GM19455 (cell line): ENCODE measurements at regions not wholly inside any gene's neighbourhood (a gene's known extent, or its start where the extent isn't known, plus 50 kb on each side); places are given as distances from the start of the nearest gene placed in this dataset.
"Not testable (repeated sequence)": the region's sequence is repeated elsewhere in the genome, so short reads cannot be mapped to it uniquely, and the experiment has no call there.

Source experiments
- ATAC-seq: cut with Tn5 transposase; IDR thresholded peaks from one replicate; pipeline ENCODE4 v1.9.1; 2021; ENCODE audit not compliant: unreplicated experiment

- no peak for ATAC-seq
Measured at GRCh38 chr15:95162967-95163531, 931.7 kb downstream of the MCTP2 start.

DNA sequence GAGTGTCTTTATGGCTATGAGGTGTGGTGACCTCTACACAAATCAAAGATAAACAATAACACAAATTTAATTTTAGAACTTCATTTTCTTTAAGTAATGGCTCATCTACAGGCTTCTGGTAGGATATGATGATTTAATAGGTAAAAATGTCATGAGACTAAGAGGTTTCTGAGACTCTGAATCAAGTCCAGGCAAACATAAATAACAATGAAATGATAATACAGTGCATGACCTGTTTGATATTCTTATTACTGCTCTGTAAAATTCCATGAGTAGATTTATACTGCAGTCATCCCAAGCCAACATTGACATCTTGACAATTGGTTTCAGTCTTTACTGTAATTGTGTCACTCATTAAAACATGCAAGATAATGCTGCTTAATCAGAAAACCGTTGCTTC, 936.8 kb downstream of the MCTP2 start:
- ATAC-seq = no peak

- ATAC-seq = no peak
Measured at GRCh38 chr15:95168951-95169431, 937.6 kb downstream of the MCTP2 start.

GRCh38 chr15:95169541-95170459, 938.4 kb downstream of the MCTP2 start:
- no peak for ATAC-seq

GRCh38 chr15:95170561-95171380, 939.4 kb downstream of the MCTP2 start:
- no peak for ATAC-seq

DNA sequence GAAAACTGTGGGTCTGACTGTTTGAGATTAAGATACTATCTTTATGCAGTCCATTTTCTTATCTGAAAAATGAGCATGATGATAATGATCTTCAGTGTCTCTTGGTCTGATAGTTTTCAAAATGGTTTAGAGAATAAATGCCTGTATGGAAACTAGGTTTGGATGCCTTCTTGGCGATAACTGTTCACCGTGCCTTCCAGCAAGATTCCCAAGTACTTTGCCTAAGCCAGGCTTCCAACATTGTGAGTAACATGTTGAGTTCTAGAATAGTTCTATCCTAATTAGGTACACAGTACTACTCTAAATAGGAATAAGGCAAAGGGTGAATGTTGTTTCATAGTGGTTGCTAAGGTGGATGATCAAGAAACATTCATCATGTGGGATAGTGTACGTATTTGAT, 940.2 kb downstream of the MCTP2 start:
- no peak for ATAC-seq

- no peak for ATAC-seq
Measured at GRCh38 chr15:95174301-95175259, 943.2 kb downstream of the MCTP2 start.

GRCh38 chr15:95175914-95176658, 944.7 kb downstream of the MCTP2 start:
- no peak for ATAC-seq

- ATAC-seq = no peak
Measured at GRCh38 chr15:95176794-95177577, 945.6 kb downstream of the MCTP2 start.

DNA sequence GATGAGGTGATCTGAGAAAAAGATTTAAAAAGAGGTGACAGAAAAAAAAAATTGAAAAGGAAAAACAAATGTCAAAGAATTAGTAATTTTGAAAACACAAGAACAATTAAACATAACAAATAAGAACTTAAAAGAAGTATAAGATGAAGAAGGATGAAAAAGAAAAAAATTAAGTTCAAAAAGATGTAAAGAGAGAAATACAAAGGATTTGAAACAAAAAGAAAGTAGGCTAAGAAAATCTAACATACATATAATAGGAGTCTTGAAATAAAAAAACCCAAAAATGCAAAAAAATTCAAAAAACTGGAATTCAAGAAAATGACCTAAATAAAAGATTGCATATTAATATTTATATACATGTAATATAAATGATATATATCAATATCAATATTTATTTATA, 949.2 kb downstream of the MCTP2 start:
- no peak for ATAC-seq

- ATAC-seq = no peak
Measured at GRCh38 chr15:95182091-95182490, 950.7 kb downstream of the MCTP2 start.

DNA sequence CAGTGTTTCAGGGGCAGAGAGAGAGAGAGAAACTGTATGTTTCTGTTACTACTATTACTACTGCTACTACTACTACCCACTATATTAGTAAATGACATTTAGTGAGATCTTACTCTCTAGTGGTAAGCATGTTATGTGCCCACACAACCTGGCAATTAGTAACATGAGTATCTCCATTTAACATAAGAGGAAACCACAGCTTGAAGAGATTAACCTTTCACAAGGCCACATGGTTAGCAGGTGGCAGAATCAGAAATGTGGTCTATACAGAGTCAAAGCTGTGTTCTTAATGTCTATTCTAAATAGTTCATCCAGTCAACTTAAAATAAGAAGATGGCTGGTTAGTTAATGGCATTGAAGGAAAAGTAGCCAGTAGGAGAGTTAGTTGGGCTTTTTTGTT, 961.6 kb downstream of the MCTP2 start:
- no peak for ATAC-seq

DNA sequence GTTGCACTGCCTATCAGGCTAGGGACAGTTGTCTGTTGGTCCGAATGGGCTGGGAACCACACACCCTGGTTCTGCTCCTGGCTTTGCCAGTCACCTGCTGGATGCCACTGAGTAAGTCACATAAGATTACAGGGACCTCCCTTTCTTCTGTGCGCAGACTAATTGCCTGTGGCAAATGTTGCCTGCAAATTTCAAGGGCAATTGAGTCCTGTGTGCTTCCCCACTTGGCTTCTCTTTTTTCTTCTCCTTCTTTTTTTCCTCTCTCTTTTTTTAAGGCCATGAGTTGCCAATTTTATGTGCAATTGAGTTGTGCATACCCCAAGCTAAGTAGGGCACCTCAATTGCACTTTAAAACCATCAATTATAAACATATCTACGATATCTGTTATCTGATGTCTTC, 963.4 kb downstream of the MCTP2 start:
- no peak for ATAC-seq

GRCh38 chr15:95196176-95196915, 965.0 kb downstream of the MCTP2 start:
- ATAC-seq = no peak

DNA sequence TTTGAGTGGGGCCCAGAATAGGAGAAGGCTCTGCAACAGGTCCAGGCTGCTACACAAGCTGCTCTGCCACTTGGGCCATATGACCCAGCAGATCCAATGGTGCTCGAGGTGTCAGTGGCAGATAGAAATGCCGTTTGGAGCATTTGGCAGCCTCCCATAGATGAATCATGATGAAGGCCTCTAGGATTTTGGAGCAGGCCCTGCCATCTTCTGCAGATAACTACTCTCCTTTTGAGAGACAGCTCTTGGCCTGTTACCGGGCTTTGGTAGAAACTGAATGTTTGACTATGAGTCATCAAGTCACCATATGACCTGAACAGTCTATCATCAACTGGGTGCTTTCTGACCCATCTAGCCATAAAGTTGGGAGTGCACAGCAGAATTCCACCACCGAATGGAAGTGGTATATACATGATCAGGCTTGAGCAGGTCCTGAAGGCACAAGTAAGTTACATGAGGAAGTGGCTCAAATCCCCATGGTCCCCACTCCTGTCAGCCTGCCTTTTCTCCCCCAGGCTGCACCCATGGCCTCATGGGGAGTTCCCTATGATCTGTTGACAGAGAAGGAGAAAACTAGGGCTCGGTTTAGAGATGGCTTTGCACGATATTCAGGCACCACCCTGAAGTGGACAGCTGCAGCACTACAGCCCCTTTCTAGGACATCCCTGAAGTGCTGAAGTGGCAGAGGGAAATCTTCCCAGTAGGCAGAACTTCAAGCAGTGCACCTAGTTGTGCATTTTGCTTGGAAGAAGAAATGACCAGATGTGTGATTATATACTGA, 971.4 kb downstream of the MCTP2 start:
- ATAC-seq = no peak

- no peak for ATAC-seq
Measured at GRCh38 chr15:95205077-95205476, 973.7 kb downstream of the MCTP2 start.

DNA sequence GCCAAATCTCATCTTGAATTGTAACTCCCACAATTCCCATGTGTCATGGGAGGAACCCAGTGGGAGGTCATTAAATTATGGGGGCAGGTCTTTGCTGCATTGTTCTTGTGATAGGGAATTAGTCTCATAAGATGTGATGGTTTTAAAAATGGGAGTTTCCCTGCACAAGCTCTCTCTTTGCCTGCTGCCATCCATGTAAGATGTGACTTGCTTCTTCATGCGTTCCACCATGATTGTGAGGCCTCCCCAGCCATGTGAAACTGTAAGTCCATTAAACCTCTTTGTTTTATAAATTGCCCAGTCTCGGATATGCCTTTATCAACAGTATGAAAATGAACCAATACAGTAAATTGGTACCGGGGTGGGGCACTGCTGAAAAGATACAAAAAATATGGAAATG, 974.5 kb downstream of the MCTP2 start:
- not testable (repeated sequence) for ATAC-seq
